ENCODE measurements at regions not wholly inside any gene's neighbourhood (a gene's known extent, or its start where the extent isn't known, plus 50 kb on each side); places are given as distances from the start of the nearest gene placed in this dataset.
"Not testable (repeated sequence)": the region's sequence is repeated elsewhere in the genome, so short reads cannot be mapped to it uniquely, and the experiment has no call there.

- no peak for DNase-seq (ENCODE audit: low spot score)
Observed at GRCh38 chr3:193905541-193906396, 230.2 kb upstream of the HES1 start.

GRCh38 chr3:193906849-193907410 is 229.0 kb upstream of the HES1 start:
- no peak for DNase-seq (ENCODE audit: low spot score)

- no peak for DNase-seq (ENCODE audit: low spot score)
Observed at GRCh38 chr3:193908181-193908744, 227.7 kb upstream of the HES1 start.

GRCh38 chr3:193909387-193909786 is 226.6 kb upstream of the HES1 start:
- DNase-seq (ENCODE audit: low spot score), result no peak

GRCh38 chr3:193910310-193910709 is 225.6 kb upstream of the HES1 start:
- no peak for DNase-seq (ENCODE audit: low spot score)

- no peak for DNase-seq (ENCODE audit: low spot score)
Observed at GRCh38 chr3:193910886-193911738, 224.8 kb upstream of the HES1 start.

GRCh38 chr3:193911784-193912340 is 224.1 kb upstream of the HES1 start:
- no peak for DNase-seq (ENCODE audit: low spot score)

- DNase-seq (ENCODE audit: low spot score), result no peak
Observed at GRCh38 chr3:193912621-193913178, 223.2 kb upstream of the HES1 start.

GRCh38 chr3:193914602-193915001 is 221.3 kb upstream of the HES1 start:
- DNase-seq (ENCODE audit: low spot score), result no peak

GRCh38 chr3:193915099-193915498 is 220.8 kb upstream of the HES1 start:
- no peak for DNase-seq (ENCODE audit: low spot score)

GRCh38 chr3:193915613-193916012 is 220.3 kb upstream of the HES1 start:
- no peak for DNase-seq (ENCODE audit: low spot score)

GRCh38 chr3:193917158-193917557 is 218.8 kb upstream of the HES1 start:
- no peak for DNase-seq (ENCODE audit: low spot score)

GRCh38 chr3:193921465-193921864 is 214.5 kb upstream of the HES1 start:
- DNase-seq (ENCODE audit: low spot score), result no peak

GRCh38 chr3:193922034-193922774 is 213.7 kb upstream of the HES1 start:
- DNase-seq (ENCODE audit: low spot score), result no peak

- DNase-seq (ENCODE audit: low spot score), result not testable (repeated sequence)
Observed at GRCh38 chr3:193923958-193924357, 212.0 kb upstream of the HES1 start.

GRCh38 chr3:193926071-193926470 is 209.9 kb upstream of the HES1 start:
- DNase-seq (ENCODE audit: low spot score), result not testable (repeated sequence)

- DNase-seq (ENCODE audit: low spot score), result not testable (repeated sequence)
Observed at GRCh38 chr3:193927413-193928206, 208.3 kb upstream of the HES1 start.

- DNase-seq (ENCODE audit: low spot score), result no peak
Observed at GRCh38 chr3:193928354-193929209, 207.4 kb upstream of the HES1 start.

GRCh38 chr3:193929373-193929772 is 206.6 kb upstream of the HES1 start:
- no peak for DNase-seq (ENCODE audit: low spot score)
